ENCODE measurements at regions not wholly inside any gene's neighbourhood (a gene's known extent, or its start where the extent isn't known, plus 50 kb on each side); places are given as distances from the start of the nearest gene placed in this dataset.

DNA sequence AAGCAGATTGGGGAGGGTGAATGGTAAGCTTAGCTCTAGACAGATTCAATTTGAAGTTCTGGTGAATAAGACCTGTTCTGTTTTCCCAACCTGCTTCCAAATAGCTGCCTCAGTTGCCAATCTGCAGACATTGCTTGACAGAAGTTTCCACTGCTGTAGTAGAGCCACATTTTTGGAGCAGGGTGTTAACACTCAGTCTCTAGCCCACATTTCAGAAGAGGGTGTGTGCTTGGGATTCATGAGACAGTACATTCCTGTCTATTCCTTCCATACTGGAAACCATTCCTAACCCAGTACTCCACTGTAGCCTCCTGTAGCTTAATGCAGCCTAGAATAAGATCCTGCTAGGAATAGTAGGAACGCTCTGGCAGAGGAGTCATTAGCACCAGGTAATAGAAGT lies 450.5 kb downstream of the NUF2 start:
- Histone ChIP-seq H3K9ac (ENCODE audit: control insufficient read depth, insufficient read depth, low read length) (no peak overlapping the region), H3K4me1 (ENCODE audit: control insufficient read depth, insufficient read depth, low read length) (no peaks in the 10 kb centered on the region), H3K4me2 (ENCODE audit: control insufficient read depth, insufficient read depth) (no peak overlapping the region), H3K79me2 (ENCODE audit: control insufficient read depth, insufficient read depth, low read length) (no peaks in the 10 kb centered on the region), H3K4me3 (no peak overlapping the region), H2AFZ (ENCODE audit: control insufficient read depth, low read depth, low read length) (no peak overlapping the region), H3K27ac (ENCODE audit: control insufficient read depth, insufficient read depth) (no peak overlapping the region), H3K9me3 (replicated peaks; ENCODE audit: control insufficient read depth, insufficient read depth, low read length) (no peaks in the 10 kb centered on the region), H4K20me1 (ENCODE audit: control insufficient read depth, insufficient read depth) (no peaks in the 10 kb centered on the region), H3K27me3 (replicated peaks in 1 of 2; ENCODE audit: control insufficient read depth in 2 of 2, insufficient read depth in 2 of 2, low read length in 1 of 2) (no peaks in the 10 kb centered on the region), H3K36me3 (ENCODE audit: control insufficient read depth in 2 of 2, insufficient read depth in 2 of 2, low read length in 1 of 2) (no peaks in the 10 kb centered on the region)
- SMC1A ChIA-PET (ENCODE audit: uncharacterized antibody, unreplicated experiment) = no interaction called here
- POLR2A ChIA-PET = no interaction called here
- ATAC-seq (no peak), FAIRE-seq (no peak), DNase-seq (ENCODE audit: low read depth, low spot score) (no peak)
- BruUV-seq (replicated peaks) = no TSS peak
- intact Hi-C loops (cut with micrococcal nuclease; ENCODE audit: unreplicated experiment) (no loop called here), in situ Hi-C loops (cut with MboI) (no loop called here)
- WGBS (ENCODE audit: insufficient coverage, insufficient replicate concordance, low lambda C conversion rate, missing lambda C conversion rate) = 0% methylated on average over 1 of the region's 1 CpG
- CTCF ChIA-PET = no interaction called here
- TF ChIP-seq IRF5 (IDR thresholded peaks at IDR 0.05; ENCODE audit: borderline replicate concordance) (no peak), CREM (IDR thresholded peaks at IDR 0.05; ENCODE audit: low read depth) (no peak), CHD2 (IDR thresholded peaks at IDR 0.05; ENCODE audit: borderline replicate concordance, low read depth, low read length) (no peak), MEF2B (IDR thresholded peaks at IDR 0.05; ENCODE audit: partially characterized antibody, poor library complexity, severe bottlenecking) (no peak), LARP7 (IDR thresholded peaks at IDR 0.05) (no peak), SMAD5 (IDR thresholded peaks at IDR 0.05; ENCODE audit: low read depth) (no peak), ZNF207 (IDR thresholded peaks at IDR 0.05; ENCODE audit: borderline replicate concordance) (no peak), PBX3 (IDR thresholded peaks at IDR 0.05; ENCODE audit: insufficient replicate concordance, low read depth, low read length) (no peak), MEF2A (IDR thresholded peaks at IDR 0.05; ENCODE audit: insufficient read depth, low read depth, low read length) (no peak), FOXM1 (IDR thresholded peaks at IDR 0.05; ENCODE audit: low read depth, low read length) (no peak), SREBF1 (IDR thresholded peaks at IDR 0.05; ENCODE audit: low read length) (no peak)
- TF ChIP-seq, protein P1, sequence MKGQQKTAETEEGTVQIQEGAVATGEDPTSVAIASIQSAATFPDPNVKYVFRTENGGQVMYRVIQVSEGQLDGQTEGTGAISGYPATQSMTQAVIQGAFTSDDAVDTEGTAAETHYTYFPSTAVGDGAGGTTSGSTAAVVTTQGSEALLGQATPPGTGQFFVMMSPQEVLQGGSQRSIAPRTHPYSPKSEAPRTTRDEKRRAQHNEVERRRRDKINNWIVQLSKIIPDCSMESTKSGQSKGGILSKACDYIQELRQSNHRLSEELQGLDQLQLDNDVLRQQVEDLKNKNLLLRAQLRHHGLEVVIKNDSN (IDR thresholded peaks at IDR 0.05; ENCODE audit: borderline replicate concordance, extremely low read length, insufficient read depth, low read depth, low read length) = no peak
- RAD21 ChIA-PET (ENCODE audit: unreplicated experiment) = no interaction called here
